ENCODE measurements at regions not wholly inside any gene's neighbourhood (a gene's known extent, or its start where the extent isn't known, plus 50 kb on each side); places are given as distances from the start of the nearest gene placed in this dataset.

DNA sequence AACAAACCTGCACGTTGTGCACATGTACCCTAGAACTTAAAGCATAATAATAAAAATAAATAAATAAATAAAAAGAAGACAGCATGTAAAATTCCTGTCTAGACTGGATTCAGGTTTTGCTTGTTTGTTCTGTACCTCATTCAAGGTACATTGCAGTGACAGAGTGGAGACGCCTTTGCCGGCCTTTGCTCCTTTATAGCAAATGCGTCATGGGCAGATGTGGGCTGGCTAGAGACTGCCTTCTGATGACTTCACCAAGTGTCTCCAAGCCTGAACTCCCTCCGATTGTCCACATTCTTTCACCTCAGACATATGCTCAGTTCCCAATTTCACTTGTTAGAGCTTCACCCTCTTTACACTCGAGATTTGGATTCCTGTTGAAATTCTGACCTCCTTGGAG is 147.8 kb upstream of the ARHGAP20 start:
- no peak for ATAC-seq
- WGBS (ENCODE audit: insufficient coverage, insufficient replicate concordance, low lambda C conversion rate, missing lambda C conversion rate) = 37% methylated on average over 6 of the region's 6 CpGs
- BruUV-seq (replicated peaks) = no TSS peak
- H3K36me3 ChIP-seq (ENCODE audit: control insufficient read depth in 2 of 2, insufficient read depth in 2 of 2, low read length in 1 of 2) = no peaks in the 10 kb centered on the region
- no peaks in the 10 kb centered on the region for H3K79me2 ChIP-seq (ENCODE audit: control insufficient read depth, insufficient read depth, low read length)
- no peak overlapping the region for H3K4me3 ChIP-seq
- in situ Hi-C loops (cut with MboI) (no loop called here), intact Hi-C loops (cut with micrococcal nuclease; ENCODE audit: unreplicated experiment) (loop anchor here (5.0 kb wide), 1 partner anchor 372 kb away; no protein-coding TSS in a partner anchor)
- H3K4me1 ChIP-seq (ENCODE audit: control insufficient read depth, insufficient read depth, low read length) = peaks cover 10% of the 10 kb centered on the region
- no peak for TF ChIP-seq EGR1 (IDR thresholded peaks at IDR 0.05; ENCODE audit: borderline replicate concordance in 1 of 2, low read depth in 2 of 2, low read length in 2 of 2)
- TF ChIP-seq HDAC6 (IDR thresholded peaks at IDR 0.05; ENCODE audit: unreplicated experiment) = no peak
- TF ChIP-seq GATAD2B (conservative IDR thresholded peaks at IDR 0.05; ENCODE audit: low read depth) = no peak
- TF ChIP-seq, protein P1, sequence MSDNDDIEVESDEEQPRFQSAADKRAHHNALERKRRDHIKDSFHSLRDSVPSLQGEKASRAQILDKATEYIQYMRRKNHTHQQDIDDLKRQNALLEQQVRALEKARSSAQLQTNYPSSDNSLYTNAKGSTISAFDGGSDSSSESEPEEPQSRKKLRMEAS (IDR thresholded peaks at IDR 0.05; ENCODE audit: low read depth, low read length) = no peak
- TF ChIP-seq MTA2 (IDR thresholded peaks at IDR 0.05; ENCODE audit: low read depth) = no peak
- no peak for TF ChIP-seq FOXK2 (IDR thresholded peaks at IDR 0.05)
- H4K20me1 ChIP-seq (ENCODE audit: control insufficient read depth, insufficient read depth) = no peaks in the 10 kb centered on the region
- H3K4me2 ChIP-seq (ENCODE audit: control insufficient read depth, insufficient read depth) = no peak overlapping the region
- ChIA-PET CTCF (interaction anchor here (1.2 kb wide), 1 partner anchor 331 kb away, joined by 3 read pairs; no protein-coding TSS in a partner anchor), RAD21 (ENCODE audit: unreplicated experiment) (no interaction called here), POLR2A (no interaction called here), SMC1A (ENCODE audit: uncharacterized antibody, unreplicated experiment) (interaction anchor here (1.0 kb wide), 1 partner anchor 100 kb away, joined by 3 read pairs; no protein-coding TSS in a partner anchor)
- no peak overlapping the region for H3K27ac ChIP-seq (ENCODE audit: control insufficient read depth, insufficient read depth)
- no peak for DNase-seq (ENCODE audit: low read depth, low spot score)
- H3K27me3 ChIP-seq (replicated peaks in 1 of 2; ENCODE audit: control insufficient read depth in 2 of 2, insufficient read depth in 2 of 2, low read length in 1 of 2) = no peaks in the 10 kb centered on the region
- FAIRE-seq = no peak
- H3K9ac ChIP-seq (ENCODE audit: control insufficient read depth, insufficient read depth, low read length) = no peak overlapping the region
- H3K9me3 ChIP-seq (replicated peaks; ENCODE audit: control insufficient read depth, insufficient read depth, low read length) = no peaks in the 10 kb centered on the region; the same call in 2 of the 3 replicates
- no peak overlapping the region for H2AFZ ChIP-seq (ENCODE audit: control insufficient read depth, low read depth, low read length)

DNA sequence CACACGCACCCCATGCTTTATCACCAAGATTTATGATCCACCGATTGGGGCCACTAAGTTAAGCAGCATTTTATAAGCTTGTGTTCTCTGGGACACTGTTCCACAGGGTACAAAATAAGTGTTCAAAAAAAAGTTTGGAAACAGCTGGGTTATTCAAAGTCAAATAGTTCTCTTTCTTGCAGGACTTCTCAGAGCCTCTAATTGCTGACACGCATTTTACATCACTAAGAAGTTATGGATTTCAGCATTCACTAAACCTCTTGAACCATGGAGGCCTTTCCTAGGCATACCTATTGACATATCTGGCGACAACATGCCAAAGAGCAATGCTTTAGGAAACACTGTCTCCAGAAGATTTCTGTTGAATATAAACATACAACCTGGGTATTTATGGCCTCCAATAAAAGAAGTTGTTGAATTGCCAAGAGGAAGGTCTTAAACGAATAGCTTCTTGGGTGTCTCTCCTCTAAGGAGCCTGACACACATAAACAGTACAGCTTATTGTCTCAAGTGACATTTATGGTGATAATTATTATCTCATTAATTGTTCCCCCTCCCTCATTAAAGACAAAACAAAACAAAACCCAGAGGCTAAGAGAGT is 147.1 kb upstream of the ARHGAP20 start:
- ChIA-PET SMC1A (ENCODE audit: uncharacterized antibody, unreplicated experiment) (interaction anchor here (0.6 to 1.0 kb wide), 3 partner anchors 42 to 374 kb away, joined by 3 read pairs; no protein-coding TSS in a partner anchor), CTCF (interaction anchor here (1.2 kb wide), 1 partner anchor 330 kb away, joined by 3 read pairs; no protein-coding TSS in a partner anchor), RAD21 (ENCODE audit: unreplicated experiment) (interaction anchor here (1.6 kb wide), 1 partner anchor 62 kb away, joined by 6 read pairs; no protein-coding TSS in a partner anchor), POLR2A (no interaction called here)
- 47% methylated on average over 5 of the region's 5 CpGs for WGBS (ENCODE audit: insufficient coverage, insufficient replicate concordance, low lambda C conversion rate, missing lambda C conversion rate)
- ATAC-seq = no peak
- in situ Hi-C loops (cut with MboI) (no loop called here), intact Hi-C loops (cut with micrococcal nuclease; ENCODE audit: unreplicated experiment) (loop anchor here (5.0 kb wide), 1 partner anchor 373 kb away; no protein-coding TSS in a partner anchor)
- H3K36me3 ChIP-seq (ENCODE audit: control insufficient read depth in 2 of 2, insufficient read depth in 2 of 2, low read length in 1 of 2) = no peaks in the 10 kb centered on the region
- peaks cover 10% of the 10 kb centered on the region for H3K4me1 ChIP-seq (ENCODE audit: control insufficient read depth, insufficient read depth, low read length)
- H3K4me3 ChIP-seq = no peak overlapping the region
- no peaks in the 10 kb centered on the region for H4K20me1 ChIP-seq (ENCODE audit: control insufficient read depth, insufficient read depth)
- H3K9ac ChIP-seq (ENCODE audit: control insufficient read depth, insufficient read depth, low read length) = no peak overlapping the region
- no TSS peak for BruUV-seq (replicated peaks)
- TF ChIP-seq NFIC (IDR thresholded peaks at IDR 0.05; ENCODE audit: low read depth, low read length) = no peak
- no peak for TF ChIP-seq SMAD5 (IDR thresholded peaks at IDR 0.05; ENCODE audit: low read depth)
- TF ChIP-seq, protein P2, sequence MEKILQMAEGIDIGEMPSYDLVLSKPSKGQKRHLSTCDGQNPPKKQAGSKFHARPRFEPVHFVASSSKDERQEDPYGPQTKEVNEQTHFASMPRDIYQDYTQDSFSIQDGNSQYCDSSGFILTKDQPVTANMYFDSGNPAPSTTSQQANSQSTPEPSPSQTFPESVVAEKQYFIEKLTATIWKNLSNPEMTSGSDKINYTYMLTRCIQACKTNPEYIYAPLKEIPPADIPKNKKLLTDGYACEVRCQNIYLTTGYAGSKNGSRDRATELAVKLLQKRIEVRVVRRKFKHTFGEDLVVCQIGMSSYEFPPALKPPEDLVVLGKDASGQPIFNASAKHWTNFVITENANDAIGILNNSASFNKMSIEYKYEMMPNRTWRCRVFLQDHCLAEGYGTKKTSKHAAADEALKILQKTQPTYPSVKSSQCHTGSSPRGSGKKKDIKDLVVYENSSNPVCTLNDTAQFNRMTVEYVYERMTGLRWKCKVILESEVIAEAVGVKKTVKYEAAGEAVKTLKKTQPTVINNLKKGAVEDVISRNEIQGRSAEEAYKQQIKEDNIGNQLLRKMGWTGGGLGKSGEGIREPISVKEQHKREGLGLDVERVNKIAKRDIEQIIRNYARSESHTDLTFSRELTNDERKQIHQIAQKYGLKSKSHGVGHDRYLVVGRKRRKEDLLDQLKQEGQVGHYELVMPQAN (conservative IDR thresholded peaks at IDR 0.05) = no peak
- TF ChIP-seq BHLHE40 (IDR thresholded peaks at IDR 0.05; ENCODE audit: borderline replicate concordance in 1 of 2, low read depth in 2 of 2, low read length in 1 of 2) = no peak
- no peak for TF ChIP-seq CBX5 (IDR thresholded peaks at IDR 0.05; ENCODE audit: low read depth)
- FAIRE-seq = no peak
- H3K27ac ChIP-seq (ENCODE audit: control insufficient read depth, insufficient read depth) = no peak overlapping the region
- no peak overlapping the region for H3K4me2 ChIP-seq (ENCODE audit: control insufficient read depth, insufficient read depth)
- no peaks in the 10 kb centered on the region for H3K27me3 ChIP-seq (replicated peaks in 1 of 2; ENCODE audit: control insufficient read depth in 2 of 2, insufficient read depth in 2 of 2, low read length in 1 of 2)
- no peaks in the 10 kb centered on the region for H3K79me2 ChIP-seq (ENCODE audit: control insufficient read depth, insufficient read depth, low read length)
- H3K9me3 ChIP-seq (replicated peaks; ENCODE audit: control insufficient read depth, insufficient read depth, low read length) = no peaks in the 10 kb centered on the region; the same call in 2 of the 3 replicates
- H2AFZ ChIP-seq (ENCODE audit: control insufficient read depth, low read depth, low read length) = no peak overlapping the region
- DNase-seq (ENCODE audit: low read depth, low spot score) = no peak

Measured in GM12878 (cell line).